Spleen (tissue), 7 donors: ENCODE measurements at regions not wholly inside any gene's neighbourhood (a gene's known extent, or its start where the extent isn't known, plus 50 kb on each side); places are given as distances from the start of the nearest gene placed in this dataset.

Experiments
- CTCF ChIP-seq, 11 experiments: fragments of 200-600 bp in 7 of 11; fragments of 450-650 bp in 4 of 11; sonication (generic) in 4 of 11; IDR thresholded peaks in 8 of 11; conservative IDR thresholded peaks in 3 of 11; 1 replicate in 7 of 11; 2 replicates in 4 of 11; pipeline versions ENCODE4 v1.4.0 to v1.8.0; 2016 to 2021; ENCODE audit warnings: antibody characterized with exemption in 11 of 11, inconsistent platforms in 4 of 11, mild to moderate bottlenecking in 1 of 11
- POLR2A ChIP-seq, 3 donors: fragments of 450-650 bp; IDR thresholded peaks; one replicate each; pipeline ENCODE4 v1.5.1; 2017; ENCODE audit warnings: antibody characterized with exemption in 3 of 3, mild to moderate bottlenecking in 1 of 3
- POLR2AphosphoS5 ChIP-seq, 3 donors: sonication (generic); formaldehyde crosslinking; IDR thresholded peaks; one replicate each; pipeline ENCODE4 v1.5.1; 2017; ENCODE audit warnings: antibody characterized with exemption in 3 of 3
- donor health status: DM: no; HTN: no; CAD: no; lungs with moderate emphysema.
- donor health status: DM: no; HTN: no; CAD: no.
- donor health status: DM: no; HTN: no; CAD: no.

GRCh38 chrX:45762699-45763647 is 562.3 kb upstream of the DIPK2B start:
- no peak for TF ChIP-seq POLR2AphosphoS5 (IDR thresholded peaks at IDR 0.05)
- TF ChIP-seq POLR2A (IDR thresholded peaks at IDR 0.05) = no peak
- TF ChIP-seq CTCF (IDR thresholded peaks at IDR 0.05 in 8 of 11, conservative IDR thresholded peaks at IDR 0.05 in 3 of 11) = no peak
